Upper lobe of left lung (tissue), 6 donors: ENCODE measurements at regions not wholly inside any gene's neighbourhood (a gene's known extent, or its start where the extent isn't known, plus 50 kb on each side); places are given as distances from the start of the nearest gene placed in this dataset.
A peak's percentile ranks its signal among the peaks of the same experiment; 100 is the strongest.

Source experiments
- ATAC-seq, 2 donors: fragments of 200-7000 bp; cut with Tn5 transposase; one replicate each; pipeline ENCODE4 v1.9.1; 2022; ENCODE audit warnings: mild to moderate bottlenecking in 2 of 2, moderate library complexity in 2 of 2; ENCODE audit not compliant: low FRiP score in 2 of 2
- DNase-seq, 2 donors: peaks; one replicate each; pipeline ENCODE4 v3.0.0-alpha.2; 2019 to 2020
- H3K27ac ChIP-seq, 4 donors: fragments of 200-600 bp; sonication (generic); one replicate each; pipeline ENCODE4 v1.5.1; 2016 to 2019
- H3K27me3 ChIP-seq, 4 donors: fragments of 200-600 bp; sonication (generic); one replicate each; pipeline ENCODE4 v1.5.1; 2017 to 2019
- H3K36me3 ChIP-seq, 4 donors: fragments of 200-600 bp; sonication (generic); one replicate each; pipeline ENCODE4 v1.5.1; 2016 to 2019
- H3K4me1 ChIP-seq, 4 donors: fragments of 200-600 bp; sonication (generic); one replicate each; pipeline ENCODE4 v1.5.1; 2018 to 2019
- H3K4me3 ChIP-seq, 4 donors: fragments of 200-600 bp; sonication (generic); one replicate each; pipeline ENCODE4 v1.5.1; 2017 to 2019; ENCODE audit warnings: mild to moderate bottlenecking in 2 of 4, moderate library complexity in 1 of 4
- H3K9me3 ChIP-seq, 4 donors: fragments of 200-600 bp; sonication (generic); one replicate each; pipeline ENCODE4 v1.5.1; 2018 to 2019
- CTCF ChIP-seq, 6 experiments: fragments of 450-650 bp in 4 of 6; fragments of 200-600 bp in 2 of 6; sonication (generic) in 2 of 6; IDR thresholded peaks; one replicate each; pipeline ENCODE4 v1.5.1; 2016 to 2019; ENCODE audit warnings: antibody characterized with exemption in 6 of 6
- EP300 ChIP-seq, 4 donors: sonication (generic); formaldehyde crosslinking; IDR thresholded peaks; one replicate each; pipeline ENCODE4 v1.5.1; 2017; ENCODE audit warnings: antibody characterized with exemption in 4 of 4, control low read depth in 2 of 4
- POLR2A ChIP-seq, 4 donors: fragments of 450-650 bp; IDR thresholded peaks; one replicate each; pipeline ENCODE4 v1.5.1; 2016 to 2017; ENCODE audit warnings: antibody characterized with exemption in 4 of 4, mild to moderate bottlenecking in 2 of 4
- POLR2AphosphoS5 ChIP-seq, 2 donors: sonication (generic); formaldehyde crosslinking; IDR thresholded peaks; one replicate each; pipeline ENCODE4 v1.5.1; 2017; ENCODE audit warnings: antibody characterized with exemption in 2 of 2
- WGBS, 2 donors: methylation state at CpG; one replicate each; pipeline ENCODE4 v1.1.5; 2017 to 2018; 5-methylcytosine and 5-hydroxymethylcytosine counted together
- donor health status: DM: no; HTN: no; CAD: no; lungs with moderate emphysema.
- donor health status: DM: no; HTN: yes; CAD: no; lungs with severe emphysema.

- no peak for ATAC-seq
These were observed 430.4 kb upstream of the HS6ST1 start for GRCh38 chr2:128748835-128749605.

GRCh38 chr2:128750328-128751165 lies 431.9 kb upstream of the HS6ST1 start:
- WGBS, 2 donors, result 83 to 93% methylated on average over 11 to 12 of the region's 12 CpGs
- DNase-seq, result no peak
- ATAC-seq, result peak; percentile 3 to 55
- Histone ChIP-seq H3K4me3 (no peak overlapping the region), H3K9me3 (no peaks in the 10 kb centered on the region), H3K27ac (no peak overlapping the region), H3K36me3 (no peaks in the 10 kb centered on the region), H3K4me1 (peaks cover 0 to 11% (median 2%) of the 10 kb centered on the region in 4 donors), H3K27me3 (no peaks in the 10 kb centered on the region)
- TF ChIP-seq POLR2AphosphoS5 (IDR thresholded peaks at IDR 0.05), result no peak
- TF ChIP-seq EP300 (IDR thresholded peaks at IDR 0.05), result no peak

More at GRCh38 chr2:128748835-128749605, 430.4 kb upstream of the HS6ST1 start:
- H3K27ac ChIP-seq, result no peak overlapping the region
- 90 to 96% methylated on average over 9 of the region's 9 CpGs for WGBS, 2 donors
- no peak overlapping the region for H3K4me3 ChIP-seq
- DNase-seq, result no peak
- H3K36me3 ChIP-seq, result no peaks in the 10 kb centered on the region
- peaks cover 0 to 7% (median 0%) of the 10 kb centered on the region in 4 donors for H3K4me1 ChIP-seq
- no peaks in the 10 kb centered on the region for H3K9me3 ChIP-seq
- no peaks in the 10 kb centered on the region for H3K27me3 ChIP-seq
- no peak for TF ChIP-seq CTCF (IDR thresholded peaks at IDR 0.05)
- no peak for TF ChIP-seq POLR2A (IDR thresholded peaks at IDR 0.05)
- TF ChIP-seq EP300 (IDR thresholded peaks at IDR 0.05), result no peak
- TF ChIP-seq POLR2AphosphoS5 (IDR thresholded peaks at IDR 0.05), result no peak

GRCh38 chr2:128751746-128752145 lies 433.1 kb upstream of the HS6ST1 start:
- WGBS, 2 donors, result 63 to 88% methylated on average over 5 of the region's 5 CpGs
- no peak for TF ChIP-seq POLR2AphosphoS5 (IDR thresholded peaks at IDR 0.05)
- TF ChIP-seq EP300 (IDR thresholded peaks at IDR 0.05), result no peak
- TF ChIP-seq POLR2A (IDR thresholded peaks at IDR 0.05), result no peak
- no peak for TF ChIP-seq CTCF (IDR thresholded peaks at IDR 0.05)
- Histone ChIP-seq H3K27ac (no peak overlapping the region), H3K4me3 (no peak overlapping the region), H3K4me1 (peaks cover 0 to 11% (median 2%) of the 10 kb centered on the region in 4 donors), H3K9me3 (no peaks in the 10 kb centered on the region), H3K36me3 (no peaks in the 10 kb centered on the region), H3K27me3 (no peaks in the 10 kb centered on the region)
- DNase-seq, result no peak
- ATAC-seq, result no peak

GRCh38 chr2:128752691-128753263 lies 434.1 kb upstream of the HS6ST1 start:
- Histone ChIP-seq H3K36me3 (no peaks in the 10 kb centered on the region), H3K4me3 (no peak overlapping the region), H3K9me3 (no peaks in the 10 kb centered on the region), H3K4me1 (peaks cover 0 to 11% (median 2%) of the 10 kb centered on the region in 4 donors), H3K27me3 (no peaks in the 10 kb centered on the region), H3K27ac (no peak overlapping the region)
- ATAC-seq (no peak), DNase-seq (no peak)
- no peak for TF ChIP-seq POLR2AphosphoS5 (IDR thresholded peaks at IDR 0.05)
- WGBS, 2 donors, result 58 to 59% methylated on average over 12 of the region's 12 CpGs

- H3K27ac ChIP-seq, result no peak overlapping the region
- H3K4me3 ChIP-seq, result no peak overlapping the region
- no peaks in the 10 kb centered on the region for H3K9me3 ChIP-seq
- no peaks in the 10 kb centered on the region for H3K27me3 ChIP-seq
- DNase-seq, result no peak
- peaks cover 0 to 11% (median 2%) of the 10 kb centered on the region in 4 donors for H3K4me1 ChIP-seq
- TF ChIP-seq CTCF (IDR thresholded peaks at IDR 0.05), result no peak
- no peak for TF ChIP-seq EP300 (IDR thresholded peaks at IDR 0.05)
- TF ChIP-seq POLR2AphosphoS5 (IDR thresholded peaks at IDR 0.05), result no peak
- no peak for TF ChIP-seq POLR2A (IDR thresholded peaks at IDR 0.05)
- H3K36me3 ChIP-seq, result no peaks in the 10 kb centered on the region
- no peak for ATAC-seq
- WGBS, 2 donors, result 67 to 72% methylated on average over 7 of the region's 7 CpGs
These were observed 434.7 kb upstream of the HS6ST1 start for GRCh38 chr2:128753321-128753720.
